Lung (tissue), 11 donors: ENCODE measurements at regions not wholly inside any gene's neighbourhood (a gene's known extent, or its start where the extent isn't known, plus 50 kb on each side); places are given as distances from the start of the nearest gene placed in this dataset.

Experiments used
- ATAC-seq: fragments of 200-7000 bp; cut with Tn5 transposase; one replicate; pipeline ENCODE4 v1.9.1; 2020; ENCODE audit warnings: moderate number of reproducible peaks; ENCODE audit not compliant: insufficient read depth, low FRiP score
- DNase-seq, 3 donors: peaks; one replicate each; pipeline ENCODE4 v3.0.0-alpha.2; 2013 to 2017
- H3K27ac ChIP-seq, 2 donors: one replicate each; pipeline ENCODE4 v1.5.1; 2013; ENCODE audit warnings: mild to moderate bottlenecking in 2 of 2, moderate library complexity in 2 of 2, control low read depth in 1 of 2, inconsistent platforms in 1 of 2, low read depth in 1 of 2, low read length in 1 of 2
- H3K27me3 ChIP-seq, 3 donors: one replicate each; pipeline ENCODE4 v1.5.1; 2013; ENCODE audit warnings: low read length in 2 of 3; ENCODE audit not compliant: control insufficient read depth in 3 of 3, insufficient read depth in 3 of 3
- H3K36me3 ChIP-seq, 4 donors: one replicate each; pipeline ENCODE4 v1.5.1; 2013; ENCODE audit warnings: low read length in 4 of 4, mild to moderate bottlenecking in 1 of 4, moderate library complexity in 1 of 4; ENCODE audit not compliant: control insufficient read depth in 4 of 4, insufficient read depth in 4 of 4
- H3K4me1 ChIP-seq, 5 donors: one replicate each; pipeline ENCODE4 v1.5.1; 2013; ENCODE audit warnings: low read length in 5 of 5, mild to moderate bottlenecking in 2 of 5, moderate library complexity in 1 of 5; ENCODE audit not compliant: control insufficient read depth in 5 of 5, insufficient read depth in 5 of 5
- H3K4me3 ChIP-seq: one replicate; pipeline ENCODE4 v1.5.1; 2013; ENCODE audit warnings: mild to moderate bottlenecking, control low read depth, moderate library complexity
- H3K9ac ChIP-seq, 2 donors: one replicate each; pipeline ENCODE4 v1.5.1; 2013; ENCODE audit warnings: low read length in 2 of 2, control low read depth in 1 of 2; ENCODE audit not compliant: insufficient read depth in 1 of 2
- H3K9me3 ChIP-seq, 4 donors: one replicate each; pipeline ENCODE4 v1.5.1; 2013; ENCODE audit warnings: low read length in 3 of 4, mild to moderate bottlenecking in 1 of 4, moderate library complexity in 1 of 4; ENCODE audit not compliant: control insufficient read depth in 4 of 4, insufficient read depth in 3 of 4
- CTCF ChIP-seq: IDR thresholded peaks from 2 replicates; pipeline ENCODE4 v1.5.1; 2012; ENCODE audit warnings: mild to moderate bottlenecking; ENCODE audit errors: control extremely low read depth, extremely low read depth
- WGBS, 2 donors: extraction: QIAGEN DNeasy Blood & Tissue Kit; methylation state at CpG; one replicate each; pipeline ENCODE4 v1.1.7; 2013; 5-methylcytosine and 5-hydroxymethylcytosine counted together
- donor health status: control.
- donor health status: control.
- donor health status: Bipolar disorder and iron deficiency.
- donor health status: healthy.
- donor health status: DM: yes; HTN: yes; CAD: no.

GRCh38 chr18:75862458-75862857 lies 435.0 kb upstream of the SMIM21 start:
- H3K27me3 ChIP-seq = peaks cover 0 to 6% (median 0%) of the 10 kb centered on the region in 3 donors
- DNase-seq (no peak), ATAC-seq (no peak)
- H3K36me3 ChIP-seq = no peaks in the 10 kb centered on the region
- no peaks in the 10 kb centered on the region for H3K9me3 ChIP-seq
- WGBS, 2 donors = 70 to 88% methylated on average over 5 of the region's 5 CpGs
- H3K4me3 ChIP-seq = no peak overlapping the region
- H3K4me1 ChIP-seq = no peaks in the 10 kb centered on the region
- H3K9ac ChIP-seq = no peak overlapping the region
- H3K27ac ChIP-seq = no peak overlapping the region
- no peak for TF ChIP-seq CTCF

GRCh38 chr18:75860166-75860565 lies 432.7 kb upstream of the SMIM21 start:
- H3K4me3 ChIP-seq = no peak overlapping the region
- WGBS, 2 donors = 85 to 92% methylated on average over 7 of the region's 7 CpGs

GRCh38 chr18:75859533-75859932 lies 432.0 kb upstream of the SMIM21 start:
- no peak for ATAC-seq
- Histone ChIP-seq H3K9me3 (no peaks in the 10 kb centered on the region), H3K36me3 (no peaks in the 10 kb centered on the region), H3K4me1 (no peaks in the 10 kb centered on the region), H3K27me3 (no peaks in the 10 kb centered on the region), H3K4me3 (no peak overlapping the region), H3K27ac (no peak overlapping the region), H3K9ac (no peak overlapping the region)
- 80 to 84% methylated on average over 5 of the region's 5 CpGs for WGBS, 2 donors
- DNase-seq = no peak
- no peak for TF ChIP-seq CTCF

More at GRCh38 chr18:75860166-75860565, 432.7 kb upstream of the SMIM21 start:
- H3K27ac ChIP-seq = no peak overlapping the region
- ATAC-seq (no peak), DNase-seq (no peak)
- no peaks in the 10 kb centered on the region for H3K4me1 ChIP-seq
- H3K36me3 ChIP-seq = no peaks in the 10 kb centered on the region
- peaks cover 0 to 4% (median 0%) of the 10 kb centered on the region in 3 donors for H3K27me3 ChIP-seq
- H3K9me3 ChIP-seq = no peaks in the 10 kb centered on the region
- no peak overlapping the region for H3K9ac ChIP-seq
- no peak for TF ChIP-seq CTCF

GRCh38 chr18:75858754-75859153 lies 431.3 kb upstream of the SMIM21 start:
- Histone ChIP-seq H3K27ac (no peak overlapping the region), H3K4me3 (no peak overlapping the region), H3K4me1 (no peaks in the 10 kb centered on the region), H3K36me3 (no peaks in the 10 kb centered on the region), H3K9ac (no peak overlapping the region), H3K27me3 (no peaks in the 10 kb centered on the region), H3K9me3 (no peaks in the 10 kb centered on the region)
- DNase-seq (no peak), ATAC-seq (no peak)
- TF ChIP-seq CTCF = no peak
- 61 to 64% methylated on average over 2 of the region's 2 CpGs for WGBS, 2 donors
